GM12891 (cell line): ENCODE measurements at regions not wholly inside any gene's neighbourhood (a gene's known extent, or its start where the extent isn't known, plus 50 kb on each side); places are given as distances from the start of the nearest gene placed in this dataset.
A peak's percentile ranks its signal among the peaks of the same experiment; 100 is the strongest.

Source experiments
- DNase-seq: peaks from one replicate; pipeline ENCODE4 v3.0.0; 2011; ENCODE audit warnings: low spot score; ENCODE audit not compliant: insufficient read length
- FAIRE-seq: peaks from 2 replicates; lab custom pipeline; 2011; peaks lifted over from hg19 to GRCh38; lab: Jason Lieb, UNC
- PAX5 ChIP-seq: IDR thresholded peaks from 2 replicates; pipeline ENCODE4 v1.6.1; 2011; ENCODE audit warnings: low read length, moderate library complexity, mild to moderate bottlenecking; ENCODE audit not compliant: insufficient read depth, severe bottlenecking
- POLR2A ChIP-seq: IDR thresholded peaks from 2 replicates; pipeline ENCODE4 v1.6.1; 2011; ENCODE audit warnings: low read depth, low read length, control low read depth
- POLR2AphosphoS5 ChIP-seq: IDR thresholded peaks from 2 replicates; pipeline ENCODE4 v1.6.1; 2011; ENCODE audit warnings: low read depth, low read length, control low read depth
- POU2F2 ChIP-seq: IDR thresholded peaks from 2 replicates; pipeline ENCODE4 v1.6.1; 2011; ENCODE audit warnings: low read depth, mild to moderate bottlenecking, control low read depth, low read length, moderate library complexity
- SPI1 ChIP-seq: IDR thresholded peaks from 2 replicates; pipeline ENCODE4 v1.6.1; 2011; ENCODE audit warnings: low read depth, low read length, control low read depth
- TAF1 ChIP-seq: IDR thresholded peaks from 2 replicates; pipeline ENCODE4 v1.6.1; 2011; ENCODE audit warnings: low read depth, low read length, control low read depth

- DNase-seq, result no peak
- no peak for FAIRE-seq
- TF ChIP-seq PAX5, result no peak
- TF ChIP-seq POU2F2, result no peak
- no peak for TF ChIP-seq TAF1
- no peak for TF ChIP-seq SPI1
- no peak for TF ChIP-seq POLR2AphosphoS5
- no peak for TF ChIP-seq POLR2A
Observed at GRCh38 chr3:6108957-6109356, 752.0 kb upstream of the GRM7 start.

GRCh38 chr3:6110451-6110850 lies 750.5 kb upstream of the GRM7 start:
- no peak for FAIRE-seq
- no peak for TF ChIP-seq POLR2A
- TF ChIP-seq SPI1, result peak; percentile 16; the same call in 1 of the 2 replicates
- no peak for DNase-seq

DNA sequence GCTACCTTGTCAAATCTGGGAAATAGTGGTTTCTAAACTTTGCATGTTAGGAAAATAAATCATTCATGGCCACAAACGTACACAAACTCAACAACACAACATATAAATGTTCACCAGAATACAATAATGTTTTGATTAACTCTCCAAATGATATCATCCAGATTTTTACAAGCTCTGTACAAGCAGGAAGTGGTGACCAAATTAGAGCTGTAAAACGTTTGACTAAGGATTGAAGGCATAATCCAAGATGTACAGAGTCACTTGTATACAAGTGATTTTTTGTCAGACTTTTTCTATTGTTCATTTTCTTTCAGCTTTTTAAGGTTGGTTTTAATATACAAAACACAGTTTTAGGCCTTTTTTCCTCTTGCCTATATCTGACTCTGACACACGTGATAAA lies 748.4 kb upstream of the GRM7 start:
- no peak for TF ChIP-seq TAF1
- no peak for TF ChIP-seq POLR2A
- TF ChIP-seq POU2F2, result no peak
- no peak for TF ChIP-seq POLR2AphosphoS5
- no peak for TF ChIP-seq PAX5
- no peak for TF ChIP-seq SPI1
- FAIRE-seq (no peak), DNase-seq (no peak)

DNA sequence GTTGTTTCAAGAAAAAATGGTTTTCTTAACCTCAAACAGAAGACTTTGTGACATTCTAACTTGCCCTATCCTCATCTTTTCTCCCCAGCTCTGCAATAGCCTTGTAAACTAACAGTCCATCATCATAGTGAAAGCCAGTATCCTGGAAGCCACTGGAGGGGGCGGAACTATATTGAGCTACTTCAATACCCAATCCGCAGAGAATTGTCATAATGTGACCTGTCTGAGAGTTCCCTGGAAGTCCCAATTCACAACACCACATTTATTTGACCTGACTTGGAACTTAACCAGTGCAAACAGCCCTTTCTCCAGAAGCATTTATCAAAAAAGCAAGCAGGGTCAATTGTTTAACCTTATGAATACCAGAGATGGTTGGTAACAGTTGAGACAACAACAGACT lies 747.6 kb upstream of the GRM7 start:
- TF ChIP-seq PAX5, result no peak
- no peak for TF ChIP-seq SPI1
- TF ChIP-seq POLR2AphosphoS5, result no peak
- TF ChIP-seq POLR2A, result no peak
- TF ChIP-seq POU2F2, result no peak
- TF ChIP-seq TAF1, result no peak
- FAIRE-seq, result no peak

GRCh38 chr3:6119367-6119766 lies 741.5 kb upstream of the GRM7 start:
- TF ChIP-seq POLR2AphosphoS5, result no peak
- no peak for TF ChIP-seq PAX5
- TF ChIP-seq POU2F2, result no peak
- no peak for TF ChIP-seq SPI1
- no peak for TF ChIP-seq TAF1
- TF ChIP-seq POLR2A, result no peak
- DNase-seq (no peak), FAIRE-seq (no peak)

More for the DNA sequence above, 747.6 kb upstream of the GRM7 start:
- DNase-seq, result no peak

- FAIRE-seq, result no peak
- TF ChIP-seq TAF1, result no peak
- TF ChIP-seq POU2F2, result no peak
- TF ChIP-seq PAX5, result no peak
- no peak for TF ChIP-seq SPI1
- no peak for TF ChIP-seq POLR2AphosphoS5
- no peak for TF ChIP-seq POLR2A
Observed at GRCh38 chr3:6120786-6121185, 740.1 kb upstream of the GRM7 start.

GRCh38 chr3:6124875-6125274 lies 736.0 kb upstream of the GRM7 start:
- FAIRE-seq (no peak), DNase-seq (no peak)
- no peak for TF ChIP-seq POLR2AphosphoS5
- no peak for TF ChIP-seq POLR2A
- TF ChIP-seq POU2F2, result no peak
- TF ChIP-seq PAX5, result no peak
- TF ChIP-seq SPI1, result no peak
- TF ChIP-seq TAF1, result no peak

More at GRCh38 chr3:6120786-6121185, 740.1 kb upstream of the GRM7 start:
- DNase-seq, result no peak

GRCh38 chr3:6125520-6125919 lies 735.4 kb upstream of the GRM7 start:
- no peak for FAIRE-seq
- DNase-seq, result no peak
- TF ChIP-seq PAX5 (no peak), SPI1 (no peak), POLR2A (no peak), TAF1 (no peak), POLR2AphosphoS5 (no peak), POU2F2 (no peak)

DNA sequence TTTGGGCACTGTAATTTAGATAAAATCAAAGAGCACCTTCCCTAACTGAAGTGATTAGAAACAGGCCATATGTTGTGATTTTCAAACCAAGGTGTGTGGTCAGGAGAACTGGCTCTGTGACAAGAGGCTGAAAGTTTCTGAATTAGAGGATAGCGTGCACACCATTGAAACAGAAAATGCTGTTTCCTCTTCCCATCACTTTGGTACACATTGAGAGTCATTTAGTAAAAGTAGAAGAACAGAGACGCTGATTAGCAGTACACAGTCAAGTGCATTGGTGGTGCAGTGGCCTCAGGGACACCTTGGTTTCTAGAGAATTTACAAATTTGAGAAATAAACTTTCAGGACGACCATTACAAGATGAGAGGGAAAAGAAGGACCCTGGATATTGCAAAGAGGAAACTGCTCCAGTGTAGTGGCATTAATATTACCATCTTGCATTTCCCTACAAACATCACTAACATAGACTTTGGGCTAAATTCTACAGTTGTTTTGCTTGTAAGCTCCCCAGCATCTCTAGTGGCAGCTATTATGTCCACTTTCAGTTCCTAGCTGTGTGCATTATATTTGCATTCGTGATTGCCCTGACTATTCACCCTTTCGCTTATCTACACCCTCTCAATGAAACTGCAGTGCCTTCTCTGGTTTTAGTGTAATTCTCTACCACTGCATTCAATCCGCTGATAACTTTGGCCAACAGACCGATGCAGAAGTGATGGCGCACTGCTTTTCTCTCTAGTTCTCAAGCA lies 728.1 kb upstream of the GRM7 start:
- TF ChIP-seq SPI1, result peak; percentile 52
- TF ChIP-seq POU2F2, result no peak
- FAIRE-seq (no peak), DNase-seq (no peak)

DNA sequence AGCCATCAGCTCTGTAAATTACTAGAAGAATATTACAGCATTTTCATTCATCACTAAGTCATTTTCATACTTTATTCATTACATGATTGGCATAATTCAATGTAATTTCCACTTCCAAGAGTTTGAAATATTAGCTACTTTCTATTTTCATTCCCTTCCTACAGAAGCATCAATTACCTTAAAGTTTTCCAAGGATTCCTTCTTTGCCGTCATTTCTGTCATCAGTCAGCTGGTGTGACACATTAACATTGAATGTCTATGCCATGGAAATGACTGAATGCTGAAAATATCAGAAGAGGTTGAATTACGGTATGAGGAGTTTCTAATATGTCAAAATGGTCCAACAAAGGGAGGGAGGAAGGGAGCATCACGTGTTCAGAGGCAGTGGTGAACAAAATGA lies 718.2 kb upstream of the GRM7 start:
- DNase-seq (no peak), FAIRE-seq (no peak)
- TF ChIP-seq POU2F2 (no peak), TAF1 (no peak), PAX5 (no peak), SPI1 (no peak), POLR2A (no peak), POLR2AphosphoS5 (no peak)

GRCh38 chr3:6147883-6148282 lies 713.0 kb upstream of the GRM7 start:
- FAIRE-seq (no peak), DNase-seq (no peak)
- TF ChIP-seq POLR2AphosphoS5 (no peak), TAF1 (no peak), PAX5 (no peak), SPI1 (no peak), POU2F2 (no peak), POLR2A (no peak)
